A673 (cell line): ENCODE measurements at regions not wholly inside any gene's neighbourhood (a gene's known extent, or its start where the extent isn't known, plus 50 kb on each side); places are given as distances from the start of the nearest gene placed in this dataset.
"Not testable (repeated sequence)": the region's sequence is repeated elsewhere in the genome, so short reads cannot be mapped to it uniquely, and the experiment has no call there.

Experiments
- BruUV-seq: library from RNA; stranded (reverse); fragments of 400-500 nt; replicated peaks from 2 replicates; lab custom pipeline; 2021; lab: Mats Ljungman, UMichigan
- CTCF ChIA-PET: fragments of 300-600 bp; sonication (Branson Sonifier 250); formaldehyde crosslinking; loops from one replicate; lab custom pipeline; 2022; ENCODE audit warnings: antibody characterized with exemption; lab: Charles Lee
- POLR2A ChIA-PET: fragments of 300-600 bp; sonication (Branson Sonifier 250); formaldehyde crosslinking; loops from one replicate; lab custom pipeline; 2022; ENCODE audit warnings: antibody characterized with exemption; ENCODE audit not compliant: low non-redundant PET; lab: Charles Lee
- DNase-seq: peaks from one replicate; pipeline ENCODE4 v3.0.0-alpha.2; 2015; ENCODE audit warnings: low spot score
- H3K27ac ChIP-seq: fragments of 200-600 bp; sonication (generic); 2 replicates; pipeline ENCODE4 v1.5.1; 2016; ENCODE audit warnings: mixed run types, low read depth, mild to moderate bottlenecking, mixed read lengths, antibody characterized with exemption, low read length; ENCODE audit not compliant: poor library complexity, severe bottlenecking
- H3K27me3 ChIP-seq: fragments of 200-600 bp; sonication (generic); replicated peaks from 2 replicates; pipeline ENCODE4 v1.6.1; 2017; ENCODE audit warnings: mixed run types, low read depth, mild to moderate bottlenecking, mixed read lengths, antibody characterized with exemption, low read length; ENCODE audit not compliant: insufficient read depth, poor library complexity
- H3K36me3 ChIP-seq: fragments of 200-600 bp; sonication (generic); 2 replicates; pipeline ENCODE4 v1.6.1; 2016; ENCODE audit warnings: mixed run types, mild to moderate bottlenecking, mixed read lengths, antibody characterized with exemption, low read length; ENCODE audit not compliant: insufficient read depth, poor library complexity, severe bottlenecking
- H3K4me1 ChIP-seq: fragments of 200-600 bp; sonication (generic); 2 replicates; pipeline ENCODE4 v1.6.1; 2017; ENCODE audit warnings: mixed run types, mild to moderate bottlenecking, mixed read lengths, antibody characterized with exemption, low read length; ENCODE audit not compliant: insufficient read depth, poor library complexity, severe bottlenecking
- H3K4me3 ChIP-seq: fragments of 200-600 bp; sonication (generic); 2 replicates; pipeline ENCODE4 v1.5.1; 2016; ENCODE audit warnings: low read depth, mixed run types, mild to moderate bottlenecking, mixed read lengths, low read length; ENCODE audit not compliant: poor library complexity, severe bottlenecking
- H3K9me3 ChIP-seq: fragments of 200-600 bp; sonication (generic); 2 replicates; pipeline ENCODE4 v1.6.1; 2016; ENCODE audit warnings: mixed run types, low read depth, mild to moderate bottlenecking, mixed read lengths, antibody characterized with exemption, low read length; ENCODE audit not compliant: poor library complexity, severe bottlenecking
- EZH2 ChIP-seq: fragments of 200-600 bp; sonication (generic); IDR thresholded peaks from 2 replicates; pipeline ENCODE4 v1.6.1; 2017; ENCODE audit warnings: borderline replicate concordance, low read depth, mild to moderate bottlenecking, mixed read lengths, antibody characterized with exemption, low read length; ENCODE audit not compliant: poor library complexity, severe bottlenecking
- intact Hi-C: fragments of 100-400 bp; cut with micrococcal nuclease; formaldehyde crosslinking; loops from one replicate; pipeline ENCODE4 v1.10.0; 2022; ENCODE audit not compliant: unreplicated experiment
- TF ChIP-seq, protein P1 (sequence below): fragments of 300-800, 200-600 bp; sonication (generic); conservative IDR thresholded peaks from 2 replicates; pipeline ENCODE4 v1.5.1; 2017; ENCODE audit warnings: low read depth, mild to moderate bottlenecking, antibody characterized with exemption, low read length, moderate library complexity, mixed read lengths

DNA sequence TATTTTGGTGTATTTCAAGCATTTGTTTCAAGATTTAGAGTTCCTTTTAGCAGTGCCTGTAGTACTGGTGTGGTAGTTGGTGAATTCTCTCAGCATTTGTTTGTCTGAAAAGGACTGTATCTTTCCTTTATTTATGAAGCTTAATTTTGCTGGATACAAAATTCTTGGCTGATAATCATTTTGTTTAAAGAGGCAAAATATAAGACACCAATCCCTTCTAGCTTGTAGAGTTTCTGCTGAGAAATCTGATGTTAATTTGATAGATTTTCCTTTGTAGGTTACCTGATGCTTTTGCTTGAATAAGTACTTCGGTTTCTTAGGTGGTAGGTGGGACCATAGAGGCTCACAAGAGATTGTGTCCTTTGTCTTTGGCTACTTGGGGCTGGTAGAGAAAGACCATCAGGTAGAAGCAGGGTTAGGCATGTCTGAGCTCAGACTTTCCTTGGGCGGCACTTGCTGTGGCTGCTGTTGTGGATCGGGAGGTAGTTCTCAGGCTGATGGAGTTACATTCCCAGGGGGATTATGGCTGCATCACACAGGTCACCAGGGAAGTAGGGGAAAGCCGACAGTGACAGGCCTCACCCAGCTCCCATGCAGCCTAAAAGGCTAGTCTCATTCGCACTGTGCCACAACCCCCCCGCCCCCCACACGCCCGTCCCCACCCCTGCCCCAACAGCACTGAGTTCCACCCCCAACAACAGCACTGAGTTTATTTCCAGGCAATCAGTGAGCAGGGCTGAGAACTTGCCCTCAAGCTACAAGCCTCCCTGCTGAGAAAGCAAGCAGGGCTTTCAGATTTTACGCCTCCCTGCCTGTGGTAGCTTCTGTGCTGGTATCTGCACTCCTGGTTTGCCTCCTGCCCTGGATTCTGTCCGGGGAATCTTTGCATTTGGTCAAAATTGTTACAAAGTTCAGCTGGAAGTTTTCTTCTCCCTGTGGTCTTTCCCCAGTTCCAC is 127.1 kb upstream of the GLRA1 start:
- ChIA-PET CTCF (no interaction called here), POLR2A (no interaction called here)
- peak; percentile 9 for DNase-seq
- intact Hi-C loops = no loop called here
- no peak overlapping the region for H3K4me3 ChIP-seq
- TF ChIP-seq EZH2 = no peak
- TF ChIP-seq, protein P1, sequence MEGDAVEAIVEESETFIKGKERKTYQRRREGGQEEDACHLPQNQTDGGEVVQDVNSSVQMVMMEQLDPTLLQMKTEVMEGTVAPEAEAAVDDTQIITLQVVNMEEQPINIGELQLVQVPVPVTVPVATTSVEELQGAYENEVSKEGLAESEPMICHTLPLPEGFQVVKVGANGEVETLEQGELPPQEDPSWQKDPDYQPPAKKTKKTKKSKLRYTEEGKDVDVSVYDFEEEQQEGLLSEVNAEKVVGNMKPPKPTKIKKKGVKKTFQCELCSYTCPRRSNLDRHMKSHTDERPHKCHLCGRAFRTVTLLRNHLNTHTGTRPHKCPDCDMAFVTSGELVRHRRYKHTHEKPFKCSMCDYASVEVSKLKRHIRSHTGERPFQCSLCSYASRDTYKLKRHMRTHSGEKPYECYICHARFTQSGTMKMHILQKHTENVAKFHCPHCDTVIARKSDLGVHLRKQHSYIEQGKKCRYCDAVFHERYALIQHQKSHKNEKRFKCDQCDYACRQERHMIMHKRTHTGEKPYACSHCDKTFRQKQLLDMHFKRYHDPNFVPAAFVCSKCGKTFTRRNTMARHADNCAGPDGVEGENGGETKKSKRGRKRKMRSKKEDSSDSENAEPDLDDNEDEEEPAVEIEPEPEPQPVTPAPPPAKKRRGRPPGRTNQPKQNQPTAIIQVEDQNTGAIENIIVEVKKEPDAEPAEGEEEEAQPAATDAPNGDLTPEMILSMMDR = no peak
- H3K36me3 ChIP-seq = no peaks in the 10 kb centered on the region
- no peak overlapping the region for H3K27ac ChIP-seq
- H3K27me3 ChIP-seq = no peaks in the 10 kb centered on the region
- H3K9me3 ChIP-seq = no peaks in the 10 kb centered on the region
- H3K4me1 ChIP-seq = no peaks in the 10 kb centered on the region
- BruUV-seq = no TSS peak

DNA sequence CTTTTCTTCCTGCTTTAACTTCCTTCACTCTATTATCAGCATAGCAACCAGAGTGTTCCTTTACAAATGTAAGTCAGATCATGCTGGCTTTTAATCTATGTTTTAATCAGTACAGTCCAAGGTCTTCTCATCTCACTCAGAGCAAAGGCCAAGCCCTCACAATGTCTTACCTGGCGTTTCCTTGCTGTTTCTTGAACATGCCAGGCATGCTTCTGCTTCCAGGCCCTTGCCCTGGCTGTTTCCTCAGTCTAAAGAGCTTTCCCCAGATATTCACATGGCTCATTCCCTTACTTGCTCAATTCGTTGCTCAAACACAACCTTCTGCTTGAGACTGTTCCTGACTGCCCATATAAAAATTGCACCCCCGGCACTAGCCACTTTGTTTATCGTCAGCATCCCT is 121.7 kb upstream of the GLRA1 start:
- no TSS peak for BruUV-seq
- no peak for DNase-seq
- H3K4me1 ChIP-seq = no peaks in the 10 kb centered on the region
- no peaks in the 10 kb centered on the region for H3K36me3 ChIP-seq
- H3K27me3 ChIP-seq = peaks cover 5% of the 10 kb centered on the region
- no peak for TF ChIP-seq EZH2
- TF ChIP-seq, protein P1 = no peak
- ChIA-PET CTCF (no interaction called here), POLR2A (no interaction called here)
- H3K27ac ChIP-seq = no peak overlapping the region
- H3K4me3 ChIP-seq = no peak overlapping the region
- intact Hi-C loops = no loop called here
- H3K9me3 ChIP-seq = no peaks in the 10 kb centered on the region

- BruUV-seq, CTCF ChIA-PET: not testable (repeated sequence)
Measured at GRCh38 chr5:152038856-152039255, 114.2 kb upstream of the GLRA1 start.

GRCh38 chr5:152026328-152027024 is 101.8 kb upstream of the GLRA1 start:
- H3K9me3 ChIP-seq, H3K27ac ChIP-seq, BruUV-seq, intact Hi-C loops, POLR2A ChIA-PET, H3K27me3 ChIP-seq, H3K36me3 ChIP-seq, CTCF ChIA-PET, H3K4me1 ChIP-seq, DNase-seq, H3K4me3 ChIP-seq: not testable (repeated sequence)

More at GRCh38 chr5:152038856-152039255, 114.2 kb upstream of the GLRA1 start:
- H3K4me3 ChIP-seq, H3K27ac ChIP-seq, H3K36me3 ChIP-seq, H3K9me3 ChIP-seq, POLR2A ChIA-PET, DNase-seq, H3K27me3 ChIP-seq, H3K4me1 ChIP-seq, intact Hi-C loops: not testable (repeated sequence)
